ENCODE measurements at regions not wholly inside any gene's neighbourhood (a gene's known extent, or its start where the extent isn't known, plus 50 kb on each side); places are given as distances from the start of the nearest gene placed in this dataset.
"Not testable (repeated sequence)": the region's sequence is repeated elsewhere in the genome, so short reads cannot be mapped to it uniquely, and the experiment has no call there.

GRCh38 chr5:154538492-154538891, 60.5 kb upstream of the HAND1 start:
- DNase-seq (ENCODE audit: low read depth): no peak
- no peak overlapping the region for H3K4me3 ChIP-seq (ENCODE audit: low read length)
- no peak for TF ChIP-seq CTCF (conservative IDR thresholded peaks at IDR 0.05; ENCODE audit: low read length)

- not testable (repeated sequence) for H3K4me3 ChIP-seq (ENCODE audit: low read length); DNase-seq (ENCODE audit: low read depth)
These were observed 58.4 kb upstream of the HAND1 start for GRCh38 chr5:154536439-154536838.

- no peak for TF ChIP-seq CTCF (conservative IDR thresholded peaks at IDR 0.05; ENCODE audit: low read length)
- no peak for DNase-seq (ENCODE audit: low read depth)
- H3K4me3 ChIP-seq (ENCODE audit: low read length): no peak overlapping the region
These were observed 57.5 kb upstream of the HAND1 start for GRCh38 chr5:154535535-154535934.

- no peak for TF ChIP-seq CTCF (conservative IDR thresholded peaks at IDR 0.05; ENCODE audit: low read length)
- no peak for DNase-seq (ENCODE audit: low read depth)
- no peak overlapping the region for H3K4me3 ChIP-seq (ENCODE audit: low read length)
These were observed 56.5 kb upstream of the HAND1 start for GRCh38 chr5:154534457-154535050.

- no peak for DNase-seq (ENCODE audit: low read depth)
- H3K4me3 ChIP-seq (ENCODE audit: low read length): no peak overlapping the region
- no peak for TF ChIP-seq CTCF (conservative IDR thresholded peaks at IDR 0.05; ENCODE audit: low read length)
These were observed 51.3 kb upstream of the HAND1 start for GRCh38 chr5:154529282-154529681.

- H3K4me3 ChIP-seq (ENCODE audit: low read length): no peak overlapping the region
- DNase-seq (ENCODE audit: low read depth): no peak
- TF ChIP-seq CTCF (conservative IDR thresholded peaks at IDR 0.05; ENCODE audit: low read length): no peak
These were observed 50.1 kb upstream of the HAND1 start for GRCh38 chr5:154528005-154528594.
